HPDE6-E6E7 (cell line): ENCODE measurements at regions not wholly inside any gene's neighbourhood (a gene's known extent, or its start where the extent isn't known, plus 50 kb on each side); places are given as distances from the start of the nearest gene placed in this dataset.
"Not testable (repeated sequence)": the region's sequence is repeated elsewhere in the genome, so short reads cannot be mapped to it uniquely, and the experiment has no call there.

Experiments
- DNase-seq: peaks from one replicate; pipeline ENCODE4 v3.0.0; 2011; ENCODE audit warnings: missing footprints; ENCODE audit errors: extremely low spot score

- no peak for DNase-seq
Measured at GRCh38 chr19:14328406-14328805, 52.8 kb upstream of the ADGRE5 start.

- DNase-seq: not testable (repeated sequence)
Measured at GRCh38 chr19:14327061-14327460, 54.2 kb upstream of the ADGRE5 start.

- no peak for DNase-seq
Measured at GRCh38 chr19:14325863-14326262, 55.4 kb upstream of the ADGRE5 start.

- no peak for DNase-seq
Measured at GRCh38 chr19:14325134-14325533, 56.1 kb upstream of the ADGRE5 start.

- no peak for DNase-seq
Measured at GRCh38 chr19:14322889-14323463, 58.3 kb upstream of the ADGRE5 start.

GRCh38 chr19:14320253-14320652 lies 61.0 kb upstream of the ADGRE5 start:
- no peak for DNase-seq

- not testable (repeated sequence) for DNase-seq
Measured at GRCh38 chr19:14319720-14320119, 61.5 kb upstream of the ADGRE5 start.

GRCh38 chr19:14318873-14319272 lies 62.4 kb upstream of the ADGRE5 start:
- no peak for DNase-seq

- DNase-seq: no peak
Measured at GRCh38 chr19:14317157-14317556, 64.1 kb upstream of the ADGRE5 start.

- DNase-seq: no peak
Measured at GRCh38 chr19:14315433-14315832, 65.8 kb upstream of the ADGRE5 start.

GRCh38 chr19:14310055-14310454 lies 71.2 kb upstream of the ADGRE5 start:
- DNase-seq: no peak

GRCh38 chr19:14305706-14306105 lies 75.5 kb upstream of the ADGRE5 start:
- no peak for DNase-seq

- no peak for DNase-seq
Measured at GRCh38 chr19:14301150-14301549, 80.1 kb upstream of the ADGRE5 start.

GRCh38 chr19:14300303-14300702 lies 80.9 kb upstream of the ADGRE5 start:
- DNase-seq: no peak

- DNase-seq: not testable (repeated sequence)
Measured at GRCh38 chr19:14299224-14299827, 81.9 kb upstream of the ADGRE5 start.

GRCh38 chr19:14297883-14298576 lies 83.2 kb upstream of the ADGRE5 start:
- not testable (repeated sequence) for DNase-seq

- not testable (repeated sequence) for DNase-seq
Measured at GRCh38 chr19:14294974-14295373, 86.3 kb upstream of the ADGRE5 start.

GRCh38 chr19:14293816-14294170 lies 87.5 kb upstream of the ADGRE5 start:
- not testable (repeated sequence) for DNase-seq

GRCh38 chr19:14293101-14293815 lies 87.3 kb upstream of the ADGRL1 start:
- DNase-seq: not testable (repeated sequence)

- DNase-seq: not testable (repeated sequence)
Measured at GRCh38 chr19:14289810-14290209, 83.8 kb upstream of the ADGRL1 start.

- DNase-seq: not testable (repeated sequence)
Measured at GRCh38 chr19:14287837-14288236, 81.9 kb upstream of the ADGRL1 start.

GRCh38 chr19:14286594-14286993 lies 80.6 kb upstream of the ADGRL1 start:
- not testable (repeated sequence) for DNase-seq

GRCh38 chr19:14285726-14286125 lies 79.8 kb upstream of the ADGRL1 start:
- DNase-seq: not testable (repeated sequence)
